RWPE2 (cell line): ENCODE measurements at regions not wholly inside any gene's neighbourhood (a gene's known extent, or its start where the extent isn't known, plus 50 kb on each side); places are given as distances from the start of the nearest gene placed in this dataset.

ENCODE experiments used
- ATAC-seq: fragments of 200-7000 bp; cut with Tn5 transposase; 3 replicates; pipeline ENCODE4 v1.9.1; 2021; ENCODE audit warnings: low read depth
- DNase-seq: peaks from one replicate; pipeline ENCODE4 v3.0.0-alpha.2; 2020; ENCODE audit warnings: low spot score
- H3K27ac ChIP-seq: fragments of 450-650 bp; 2 replicates; pipeline ENCODE4 v1.5.1; 2017; ENCODE audit warnings: mild to moderate bottlenecking; ENCODE audit not compliant: poor library complexity, severe bottlenecking
- H3K27me3 ChIP-seq: fragments of 250-450 bp; sonication (Bioruptor Pico); 2 replicates; pipeline ENCODE4 v1.5.1; 2021; ENCODE audit warnings: mild to moderate bottlenecking, moderate library complexity; ENCODE audit not compliant: insufficient read depth, poor library complexity, severe bottlenecking
- H3K36me3 ChIP-seq: fragments of 250-450 bp; sonication (Bioruptor Pico); 2 replicates; pipeline ENCODE4 v1.5.1; 2020; ENCODE audit warnings: low read depth, mild to moderate bottlenecking, moderate library complexity
- H3K4me1 ChIP-seq: fragments of 250-450 bp; sonication (Bioruptor Pico); 2 replicates; pipeline ENCODE4 v1.5.1; 2021; ENCODE audit warnings: mild to moderate bottlenecking, moderate library complexity; ENCODE audit not compliant: insufficient read depth, poor library complexity, severe bottlenecking
- H3K4me3 ChIP-seq: fragments of 250-450 bp; sonication (Bioruptor Pico); 2 replicates; pipeline ENCODE4 v1.5.1; 2021; ENCODE audit warnings: mild to moderate bottlenecking, moderate library complexity; ENCODE audit not compliant: severe bottlenecking
- H3K9me3 ChIP-seq: fragments of 250-450 bp; sonication (Bioruptor Pico); 2 replicates; pipeline ENCODE4 v1.5.1; 2021; ENCODE audit warnings: mild to moderate bottlenecking, moderate library complexity; ENCODE audit not compliant: severe bottlenecking
- TF ChIP-seq, protein P1 (sequence below): fragments of 450-650 bp; IDR thresholded peaks from one replicate; pipeline ENCODE4 v1.5.1; 2017; ENCODE audit warnings: mild to moderate bottlenecking, moderate library complexity; ENCODE audit not compliant: poor library complexity, severe bottlenecking

DNA sequence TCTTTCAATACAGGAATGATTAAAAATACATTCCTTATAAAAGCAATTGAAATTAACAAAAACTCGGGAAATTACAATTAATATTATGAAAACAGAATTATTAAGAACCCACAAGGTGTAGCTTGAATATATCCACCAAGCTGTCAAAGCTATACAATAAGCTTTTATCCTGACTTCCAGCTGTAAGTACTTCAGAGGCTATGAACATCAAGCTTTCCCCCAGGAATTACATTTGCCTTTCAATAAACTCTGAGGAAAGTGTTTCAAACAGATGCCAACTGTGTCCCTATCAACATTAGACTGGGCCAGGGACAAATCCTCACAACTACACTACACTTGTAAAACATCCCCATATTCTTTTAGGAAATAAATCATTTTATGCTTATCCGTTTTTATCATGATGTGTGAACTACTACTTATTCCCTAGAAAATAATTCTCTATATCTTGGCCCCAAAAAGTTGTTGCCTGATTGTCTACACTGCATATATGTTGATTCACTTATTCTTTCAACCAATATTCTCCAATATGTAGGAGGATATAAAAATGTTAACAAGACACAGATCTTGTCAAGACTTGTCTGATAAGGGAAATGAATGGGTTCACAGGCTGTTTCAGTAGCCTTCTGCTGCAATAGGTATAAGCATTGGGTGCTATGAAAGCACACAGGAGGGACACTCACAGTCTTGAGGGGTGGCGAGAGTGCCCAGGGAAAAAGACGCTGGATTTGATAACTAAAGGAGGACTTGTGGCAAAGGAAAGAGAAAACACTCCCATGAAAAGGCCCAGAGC, 494.1 kb downstream of the CENPC start:
- ATAC-seq = no peak
- Histone ChIP-seq H3K27ac (no peak overlapping the region), H3K4me3 (no peak overlapping the region), H3K4me1 (no peaks in the 10 kb centered on the region), H3K27me3 (no peaks in the 10 kb centered on the region), H3K9me3 (no peaks in the 10 kb centered on the region), H3K36me3 (no peaks in the 10 kb centered on the region)
- no peak for DNase-seq
- TF ChIP-seq, protein P1, sequence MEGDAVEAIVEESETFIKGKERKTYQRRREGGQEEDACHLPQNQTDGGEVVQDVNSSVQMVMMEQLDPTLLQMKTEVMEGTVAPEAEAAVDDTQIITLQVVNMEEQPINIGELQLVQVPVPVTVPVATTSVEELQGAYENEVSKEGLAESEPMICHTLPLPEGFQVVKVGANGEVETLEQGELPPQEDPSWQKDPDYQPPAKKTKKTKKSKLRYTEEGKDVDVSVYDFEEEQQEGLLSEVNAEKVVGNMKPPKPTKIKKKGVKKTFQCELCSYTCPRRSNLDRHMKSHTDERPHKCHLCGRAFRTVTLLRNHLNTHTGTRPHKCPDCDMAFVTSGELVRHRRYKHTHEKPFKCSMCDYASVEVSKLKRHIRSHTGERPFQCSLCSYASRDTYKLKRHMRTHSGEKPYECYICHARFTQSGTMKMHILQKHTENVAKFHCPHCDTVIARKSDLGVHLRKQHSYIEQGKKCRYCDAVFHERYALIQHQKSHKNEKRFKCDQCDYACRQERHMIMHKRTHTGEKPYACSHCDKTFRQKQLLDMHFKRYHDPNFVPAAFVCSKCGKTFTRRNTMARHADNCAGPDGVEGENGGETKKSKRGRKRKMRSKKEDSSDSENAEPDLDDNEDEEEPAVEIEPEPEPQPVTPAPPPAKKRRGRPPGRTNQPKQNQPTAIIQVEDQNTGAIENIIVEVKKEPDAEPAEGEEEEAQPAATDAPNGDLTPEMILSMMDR = no peak

DNA sequence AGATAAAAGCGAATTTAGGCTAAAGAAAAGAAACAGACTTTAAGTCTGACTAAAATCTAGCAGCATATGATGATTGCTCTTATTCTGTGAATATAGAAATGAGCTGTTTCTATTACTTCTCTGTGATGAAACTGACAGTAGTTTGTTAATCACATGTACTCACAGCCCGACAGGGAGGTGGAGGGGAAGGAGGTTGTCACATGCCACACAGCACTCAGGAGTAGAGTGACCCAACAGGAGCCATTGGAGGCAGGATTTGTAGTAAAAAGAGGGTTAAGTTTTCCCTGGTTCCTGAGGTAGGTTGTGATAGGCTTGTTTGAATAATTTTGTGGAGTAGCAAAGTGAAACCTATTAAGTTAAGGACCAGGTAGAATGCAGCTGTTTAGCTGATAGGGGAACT, 495.9 kb downstream of the CENPC start:
- ATAC-seq (no peak), DNase-seq (no peak)
- Histone ChIP-seq H3K9me3 (no peaks in the 10 kb centered on the region), H3K27me3 (no peaks in the 10 kb centered on the region), H3K36me3 (no peaks in the 10 kb centered on the region), H3K4me1 (no peaks in the 10 kb centered on the region), H3K4me3 (no peak overlapping the region), H3K27ac (no peak overlapping the region)
- TF ChIP-seq, protein P1 = no peak

GRCh38 chr4:67048530-67048929, 496.8 kb downstream of the CENPC start:
- Histone ChIP-seq H3K36me3 (no peaks in the 10 kb centered on the region), H3K27ac (no peak overlapping the region), H3K27me3 (no peaks in the 10 kb centered on the region), H3K4me3 (no peak overlapping the region), H3K9me3 (no peaks in the 10 kb centered on the region), H3K4me1 (no peaks in the 10 kb centered on the region)
- ATAC-seq (no peak), DNase-seq (no peak)
- TF ChIP-seq, protein P1 = no peak

GRCh38 chr4:67040315-67040714, 505.0 kb downstream of the CENPC start:
- no peaks in the 10 kb centered on the region for H3K9me3 ChIP-seq
- H3K27me3 ChIP-seq = no peaks in the 10 kb centered on the region
- H3K36me3 ChIP-seq = no peaks in the 10 kb centered on the region
- DNase-seq (no peak), ATAC-seq (no peak)
- no peaks in the 10 kb centered on the region for H3K4me1 ChIP-seq
- H3K27ac ChIP-seq = no peak overlapping the region
- H3K4me3 ChIP-seq = no peak overlapping the region
- TF ChIP-seq, protein P1 = no peak

DNA sequence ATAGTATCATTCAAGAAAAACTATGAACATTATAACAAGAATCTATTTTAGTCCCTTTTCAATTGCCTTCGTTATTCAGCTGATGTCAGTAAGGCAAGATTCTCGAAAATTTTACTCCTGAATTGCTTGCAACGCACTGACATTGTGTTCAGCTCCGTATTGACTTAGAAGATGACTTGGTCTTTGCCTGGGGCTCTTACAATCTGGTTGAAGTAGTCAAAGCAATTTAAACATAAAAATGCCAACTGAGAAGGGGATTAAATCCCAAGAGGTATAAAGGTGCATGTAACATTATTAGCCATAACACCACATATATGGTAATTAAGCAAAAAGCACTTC, 507.1 kb downstream of the CENPC start:
- TF ChIP-seq, protein P1 = no peak
- no peak for ATAC-seq
- Histone ChIP-seq H3K4me1 (no peaks in the 10 kb centered on the region), H3K4me3 (no peak overlapping the region), H3K9me3 (no peaks in the 10 kb centered on the region), H3K27me3 (no peaks in the 10 kb centered on the region), H3K36me3 (no peaks in the 10 kb centered on the region), H3K27ac (no peak overlapping the region)
- no peak for DNase-seq
